Upper lobe of left lung (tissue), 4 donors: ENCODE measurements at regions not wholly inside any gene's neighbourhood (a gene's known extent, or its start where the extent isn't known, plus 50 kb on each side); places are given as distances from the start of the nearest gene placed in this dataset.

Experiments used
- CTCF ChIP-seq, 6 experiments: fragments of 450-650 bp in 4 of 6; fragments of 200-600 bp in 2 of 6; sonication (generic) in 2 of 6; IDR thresholded peaks; one replicate each; pipeline ENCODE4 v1.5.1; 2016 to 2019; ENCODE audit warnings: antibody characterized with exemption in 6 of 6
- POLR2AphosphoS5 ChIP-seq, 2 donors: sonication (generic); formaldehyde crosslinking; IDR thresholded peaks; one replicate each; pipeline ENCODE4 v1.5.1; 2017; ENCODE audit warnings: antibody characterized with exemption in 2 of 2

DNA sequence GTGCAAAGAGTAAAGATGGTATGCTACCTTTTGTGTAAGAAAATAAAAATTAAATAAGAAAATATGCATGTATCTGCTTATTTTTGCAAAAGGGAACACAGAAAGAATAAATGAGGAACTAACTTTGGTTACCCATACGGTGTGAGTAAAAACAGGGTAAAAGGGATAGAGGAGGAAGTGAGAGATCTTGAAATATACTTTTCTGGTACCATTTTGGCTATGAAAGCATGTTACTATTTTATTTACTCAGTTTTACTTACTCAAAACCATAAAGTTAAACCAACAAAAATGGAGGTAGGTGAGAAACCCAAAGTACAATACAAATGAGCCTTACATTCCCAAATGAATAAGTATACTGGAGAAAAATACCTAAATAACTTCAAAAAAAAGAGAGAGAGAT is 122.0 kb upstream of the EGLN3 start:
- TF ChIP-seq CTCF (IDR thresholded peaks at IDR 0.05) (no peak), POLR2AphosphoS5 (IDR thresholded peaks at IDR 0.05) (no peak)
